HUES48 (cell line): ENCODE measurements at regions not wholly inside any gene's neighbourhood (a gene's known extent, or its start where the extent isn't known, plus 50 kb on each side); places are given as distances from the start of the nearest gene placed in this dataset.
A peak's percentile ranks its signal among the peaks of the same experiment; 100 is the strongest.

Experiments
- H3K27ac ChIP-seq: one replicate; pipeline ENCODE4 v1.7.0; 2013; ENCODE audit warnings: low read depth, low read length, inconsistent platforms
- H3K27me3 ChIP-seq: 2 replicates; pipeline ENCODE4 v1.6.1; 2013; ENCODE audit warnings: mild to moderate bottlenecking, low read length; ENCODE audit not compliant: control insufficient read depth, insufficient read depth
- H3K36me3 ChIP-seq: 2 replicates; pipeline ENCODE4 v1.6.1; 2013; ENCODE audit warnings: low read length; ENCODE audit not compliant: control insufficient read depth, insufficient read depth
- H3K4me1 ChIP-seq: 2 replicates; pipeline ENCODE4 v1.6.1; 2013; ENCODE audit warnings: mild to moderate bottlenecking, low read length; ENCODE audit not compliant: control insufficient read depth, insufficient read depth
- H3K4me3 ChIP-seq: 2 replicates; pipeline ENCODE4 v1.5.1; 2013; ENCODE audit warnings: mild to moderate bottlenecking, low read depth, low read length
- H3K9ac ChIP-seq: 2 replicates; pipeline ENCODE4 v1.6.1; 2013; ENCODE audit warnings: mild to moderate bottlenecking, low read depth, low read length, moderate library complexity
- H3K9me3 ChIP-seq: 2 replicates; pipeline ENCODE4 v1.6.1; 2013; ENCODE audit warnings: low read length; ENCODE audit not compliant: control insufficient read depth, insufficient read depth

GRCh38 chr12:13599176-13599575 is 382.2 kb downstream of the GRIN2B start:
- no peak overlapping the region for H3K4me3 ChIP-seq
- no peaks in the 10 kb centered on the region for H3K27me3 ChIP-seq
- no peaks in the 10 kb centered on the region for H3K36me3 ChIP-seq
- peaks cover 24% of the 10 kb centered on the region for H3K4me1 ChIP-seq
- H3K27ac ChIP-seq, result no peak overlapping the region
- no peaks in the 10 kb centered on the region for H3K9me3 ChIP-seq
- no peak overlapping the region for H3K9ac ChIP-seq

- Histone ChIP-seq H3K9me3 (no peaks in the 10 kb centered on the region), H3K4me1 (peaks cover 24% of the 10 kb centered on the region), H3K36me3 (no peaks in the 10 kb centered on the region), H3K4me3 (no peak overlapping the region), H3K27ac (no peak overlapping the region), H3K9ac (no peak overlapping the region), H3K27me3 (no peaks in the 10 kb centered on the region)
Observed at GRCh38 chr12:13597837-13598236, 383.6 kb downstream of the GRIN2B start.

DNA sequence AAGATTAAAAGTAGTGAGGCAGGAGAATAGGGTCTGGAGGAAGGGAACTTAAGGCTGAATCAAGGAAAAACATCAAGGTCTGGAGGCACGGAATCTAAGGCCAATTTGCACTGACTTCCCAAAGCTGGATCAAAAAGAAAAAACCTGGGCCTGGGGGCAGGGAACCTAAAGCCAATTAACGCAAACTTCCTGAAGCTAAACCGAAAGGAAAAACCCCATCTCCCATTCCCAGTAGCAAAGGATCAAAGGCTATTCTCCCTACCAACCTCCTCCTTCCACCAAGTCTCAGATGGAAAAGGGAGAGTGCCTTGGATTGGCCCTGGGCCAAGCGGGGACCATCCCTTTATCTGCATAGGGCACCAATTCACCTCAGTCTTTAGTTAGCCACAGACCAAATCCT is 384.2 kb downstream of the GRIN2B start:
- no peaks in the 10 kb centered on the region for H3K9me3 ChIP-seq
- no peak overlapping the region for H3K27ac ChIP-seq
- no peaks in the 10 kb centered on the region for H3K36me3 ChIP-seq
- H3K4me1 ChIP-seq, result peaks cover 26% of the 10 kb centered on the region
- H3K9ac ChIP-seq, result no peak overlapping the region
- H3K4me3 ChIP-seq, result no peak overlapping the region
- H3K27me3 ChIP-seq, result no peaks in the 10 kb centered on the region

GRCh38 chr12:13596714-13597113 is 384.7 kb downstream of the GRIN2B start:
- Histone ChIP-seq H3K9me3 (no peaks in the 10 kb centered on the region), H3K36me3 (no peaks in the 10 kb centered on the region), H3K27ac (no peak overlapping the region)

DNA sequence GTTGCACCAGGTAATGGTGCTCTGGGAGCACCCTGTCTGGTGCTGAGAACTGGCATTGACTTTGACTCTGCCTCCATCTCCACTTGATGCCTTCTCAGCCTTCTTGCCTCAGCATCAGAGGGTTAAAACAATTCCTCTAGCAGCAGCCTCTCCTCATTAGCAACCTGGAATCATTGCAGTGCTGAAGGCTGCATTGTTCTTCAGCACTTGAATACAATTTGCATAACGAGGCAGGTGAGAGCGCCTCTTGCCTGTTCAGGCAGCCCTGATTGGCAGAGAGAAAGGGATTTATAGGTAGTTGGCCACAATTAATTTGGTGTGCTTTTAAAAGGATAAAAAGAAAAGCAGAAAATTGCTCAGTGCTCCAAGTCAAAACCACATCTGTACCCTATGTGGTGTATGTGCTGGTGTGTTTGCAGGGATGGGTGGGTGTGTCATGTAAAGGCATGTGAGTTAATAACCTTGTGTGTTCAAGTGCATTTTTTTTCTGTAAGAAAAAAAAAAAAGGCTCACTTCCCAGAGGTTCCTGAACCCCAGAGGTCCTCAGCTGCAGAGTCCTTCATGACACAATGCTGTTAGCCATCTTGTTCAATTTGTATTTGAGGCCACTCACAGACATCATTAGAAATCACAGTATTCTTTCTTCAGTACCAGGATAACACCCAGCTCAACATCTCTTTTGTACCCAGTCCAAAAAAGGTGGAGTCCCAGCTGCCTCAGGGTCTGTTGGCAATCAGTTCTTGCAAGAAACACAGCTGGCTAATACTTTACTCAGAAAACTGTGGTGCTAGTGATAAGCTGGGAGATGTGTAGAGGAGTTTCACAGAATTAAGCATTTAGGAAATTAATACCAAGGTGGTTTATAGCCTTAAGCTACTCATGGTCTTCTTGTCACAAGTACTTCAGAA is 385.6 kb downstream of the GRIN2B start:
- Histone ChIP-seq H3K4me3 (no peak overlapping the region), H3K4me1 (peaks cover 28% of the 10 kb centered on the region), H3K9me3 (no peaks in the 10 kb centered on the region), H3K36me3 (no peaks in the 10 kb centered on the region), H3K27ac (peak overlapping the region; percentile 44), H3K27me3 (no peaks in the 10 kb centered on the region), H3K9ac (no peak overlapping the region)

More at GRCh38 chr12:13596714-13597113, 384.7 kb downstream of the GRIN2B start:
- H3K4me3 ChIP-seq, result no peak overlapping the region
- no peak overlapping the region for H3K9ac ChIP-seq
- H3K27me3 ChIP-seq, result no peaks in the 10 kb centered on the region
- H3K4me1 ChIP-seq, result peaks cover 28% of the 10 kb centered on the region

- Histone ChIP-seq H3K4me3 (no peak overlapping the region), H3K9me3 (no peaks in the 10 kb centered on the region), H3K9ac (no peak overlapping the region), H3K36me3 (no peaks in the 10 kb centered on the region), H3K27ac (peak overlapping the region; percentile 44), H3K27me3 (no peaks in the 10 kb centered on the region), H3K4me1 (peaks cover 28% of the 10 kb centered on the region)
Observed at GRCh38 chr12:13594731-13595514, 386.5 kb downstream of the GRIN2B start.

- no peak overlapping the region for H3K9ac ChIP-seq
- H3K9me3 ChIP-seq, result no peaks in the 10 kb centered on the region
- H3K4me1 ChIP-seq, result peaks cover 42% of the 10 kb centered on the region
- no peaks in the 10 kb centered on the region for H3K27me3 ChIP-seq
- no peak overlapping the region for H3K4me3 ChIP-seq
- no peaks in the 10 kb centered on the region for H3K36me3 ChIP-seq
- H3K27ac ChIP-seq, result no peak overlapping the region
Observed at GRCh38 chr12:13592063-13592942, 389.1 kb downstream of the GRIN2B start.

DNA sequence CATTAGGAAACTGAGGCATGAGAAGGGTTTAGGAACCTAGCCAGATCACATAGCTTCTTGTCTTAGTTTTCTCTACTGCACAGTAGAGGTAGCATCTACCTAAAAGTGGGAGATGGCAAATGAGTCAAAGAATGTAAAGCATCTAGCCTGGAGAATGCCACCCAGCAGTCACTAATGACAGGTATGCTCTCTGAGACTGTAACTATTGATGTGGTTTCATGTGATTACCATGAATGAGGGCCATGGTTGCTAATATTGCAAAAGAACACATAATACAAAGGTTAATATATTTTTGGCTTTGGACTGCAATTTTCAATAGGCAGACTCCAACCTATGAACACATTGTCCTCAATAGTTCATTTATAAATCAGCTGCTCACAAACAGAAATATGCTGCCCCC is 389.9 kb downstream of the GRIN2B start:
- Histone ChIP-seq H3K27me3 (no peaks in the 10 kb centered on the region), H3K36me3 (no peaks in the 10 kb centered on the region), H3K9me3 (no peaks in the 10 kb centered on the region), H3K4me1 (peaks cover 38% of the 10 kb centered on the region), H3K27ac (no peak overlapping the region), H3K9ac (no peak overlapping the region), H3K4me3 (no peak overlapping the region)

DNA sequence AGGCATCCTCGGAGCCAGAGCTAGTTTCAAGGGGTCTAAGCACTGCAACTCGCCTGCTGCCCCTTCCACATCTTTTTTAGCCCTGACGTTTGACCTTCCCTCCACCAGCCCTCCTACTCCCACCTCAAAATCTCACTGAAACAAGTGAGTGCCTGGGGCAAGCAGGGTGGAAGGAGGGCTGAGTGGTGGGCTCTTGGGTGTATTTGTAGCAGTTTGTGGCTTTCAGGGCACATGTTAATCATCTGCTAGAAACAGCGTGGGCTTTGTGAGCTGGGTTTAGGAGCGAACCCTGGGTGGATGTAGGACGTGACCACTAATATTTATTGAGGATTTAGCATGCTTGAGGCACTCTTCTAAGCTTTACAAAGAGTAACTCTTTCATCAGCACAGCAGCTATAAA is 390.3 kb downstream of the GRIN2B start:
- Histone ChIP-seq H3K27ac (no peak overlapping the region), H3K27me3 (no peaks in the 10 kb centered on the region), H3K36me3 (no peaks in the 10 kb centered on the region), H3K9ac (no peak overlapping the region), H3K9me3 (no peaks in the 10 kb centered on the region), H3K4me1 (peaks cover 34% of the 10 kb centered on the region), H3K4me3 (no peak overlapping the region)

GRCh38 chr12:13588574-13588973 is 392.0 kb downstream of the EMP1 start:
- no peak overlapping the region for H3K27ac ChIP-seq
- no peak overlapping the region for H3K4me3 ChIP-seq
- no peaks in the 10 kb centered on the region for H3K36me3 ChIP-seq
- no peak overlapping the region for H3K9ac ChIP-seq
- H3K9me3 ChIP-seq, result no peaks in the 10 kb centered on the region
- no peaks in the 10 kb centered on the region for H3K27me3 ChIP-seq
- peaks cover 20% of the 10 kb centered on the region for H3K4me1 ChIP-seq
